HEK293 (cell line): ENCODE measurements at regions not wholly inside any gene's neighbourhood (a gene's known extent, or its start where the extent isn't known, plus 50 kb on each side); places are given as distances from the start of the nearest gene placed in this dataset.

Experiments used
- HOXC10 ChIP-seq: sonication (generic); formaldehyde crosslinking; IDR thresholded peaks from 2 replicates; pipeline ENCODE4 v1.8.1; 2023; ENCODE audit warnings: mild to moderate bottlenecking, missing genetic modification reagents
- MYNN ChIP-seq: fragments of 450-650 bp; formaldehyde crosslinking; IDR thresholded peaks from 2 replicates; pipeline ENCODE4 v1.5.1; 2016; ENCODE audit warnings: missing biosample characterization, missing genetic modification characterization, borderline replicate concordance
- PRDM1 ChIP-seq: fragments of 450-650 bp; formaldehyde crosslinking; IDR thresholded peaks from 2 replicates; pipeline ENCODE4; 2016; ENCODE audit warnings: missing biosample characterization, missing genetic modification characterization
- SETDB1 ChIP-seq: IDR thresholded peaks from one replicate; pipeline ENCODE4 v1.6.1; 2017; ENCODE audit warnings: mild to moderate bottlenecking, low read length, moderate library complexity, mixed read lengths; ENCODE audit not compliant: insufficient read length
- TCF7L2 ChIP-seq: IDR thresholded peaks from 2 replicates; pipeline ENCODE4 v1.6.1; 2011; ENCODE audit warnings: low read depth, mild to moderate bottlenecking, inconsistent platforms, low read length, moderate library complexity, borderline replicate concordance
- ZFP3 ChIP-seq: fragments of 450-650 bp; formaldehyde crosslinking; IDR thresholded peaks from 2 replicates; pipeline ENCODE4 v1.5.1; 2016; ENCODE audit warnings: low read depth, missing biosample characterization, missing genetic modification characterization
- ZNF138 ChIP-seq: fragments of 450-650 bp; formaldehyde crosslinking; IDR thresholded peaks from 2 replicates; pipeline ENCODE4 v1.5.1; 2016; ENCODE audit warnings: missing biosample characterization, missing genetic modification characterization, borderline replicate concordance
- ZNF311 ChIP-seq: fragments of 450-650 bp; formaldehyde crosslinking; IDR thresholded peaks from 2 replicates; pipeline ENCODE4 v1.5.1; 2017; ENCODE audit warnings: missing biosample characterization, missing genetic modification characterization, borderline replicate concordance
- TF ChIP-seq, protein P1 (sequence below): fragments of 450-650 bp; formaldehyde crosslinking; IDR thresholded peaks from 2 replicates; pipeline ENCODE4 v1.5.1; 2016; ENCODE audit warnings: missing biosample characterization, missing genetic modification characterization

DNA sequence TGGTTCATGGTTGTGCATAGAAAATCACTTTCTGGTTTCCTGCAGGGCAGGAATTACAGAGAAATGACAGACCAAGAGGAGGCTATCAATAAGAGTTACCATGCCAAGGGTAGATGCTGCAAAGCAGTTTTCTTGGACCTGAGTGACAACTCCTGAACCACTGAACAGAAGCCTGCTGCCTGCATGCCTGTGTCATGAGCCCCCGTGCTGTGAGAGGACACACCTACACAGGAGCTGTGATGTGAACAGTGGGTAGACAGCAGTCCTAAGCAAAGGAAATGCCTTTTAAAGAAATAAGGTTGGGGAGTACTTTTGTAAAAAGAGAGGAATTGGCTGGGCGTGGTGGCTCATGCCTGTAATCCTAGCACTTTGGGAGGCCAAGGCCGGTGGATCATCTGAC is 54.2 kb upstream of the CREB1 start:
- TF ChIP-seq ZFP3 (tag by site-specific recombination) (no peak), TCF7L2 (no peak), ZNF311 (tag by site-specific recombination) (no peak), ZNF138 (tag by site-specific recombination) (no peak), MYNN (tag by site-specific recombination) (no peak), HOXC10 (CRISPR knock-in tag) (no peak), SETDB1 (no peak), PRDM1 (no peak)
- TF ChIP-seq, protein P1, sequence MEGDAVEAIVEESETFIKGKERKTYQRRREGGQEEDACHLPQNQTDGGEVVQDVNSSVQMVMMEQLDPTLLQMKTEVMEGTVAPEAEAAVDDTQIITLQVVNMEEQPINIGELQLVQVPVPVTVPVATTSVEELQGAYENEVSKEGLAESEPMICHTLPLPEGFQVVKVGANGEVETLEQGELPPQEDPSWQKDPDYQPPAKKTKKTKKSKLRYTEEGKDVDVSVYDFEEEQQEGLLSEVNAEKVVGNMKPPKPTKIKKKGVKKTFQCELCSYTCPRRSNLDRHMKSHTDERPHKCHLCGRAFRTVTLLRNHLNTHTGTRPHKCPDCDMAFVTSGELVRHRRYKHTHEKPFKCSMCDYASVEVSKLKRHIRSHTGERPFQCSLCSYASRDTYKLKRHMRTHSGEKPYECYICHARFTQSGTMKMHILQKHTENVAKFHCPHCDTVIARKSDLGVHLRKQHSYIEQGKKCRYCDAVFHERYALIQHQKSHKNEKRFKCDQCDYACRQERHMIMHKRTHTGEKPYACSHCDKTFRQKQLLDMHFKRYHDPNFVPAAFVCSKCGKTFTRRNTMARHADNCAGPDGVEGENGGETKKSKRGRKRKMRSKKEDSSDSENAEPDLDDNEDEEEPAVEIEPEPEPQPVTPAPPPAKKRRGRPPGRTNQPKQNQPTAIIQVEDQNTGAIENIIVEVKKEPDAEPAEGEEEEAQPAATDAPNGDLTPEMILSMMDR = no peak
